ENCODE measurements at regions not wholly inside any gene's neighbourhood (a gene's known extent, or its start where the extent isn't known, plus 50 kb on each side); places are given as distances from the start of the nearest gene placed in this dataset.

DNA sequence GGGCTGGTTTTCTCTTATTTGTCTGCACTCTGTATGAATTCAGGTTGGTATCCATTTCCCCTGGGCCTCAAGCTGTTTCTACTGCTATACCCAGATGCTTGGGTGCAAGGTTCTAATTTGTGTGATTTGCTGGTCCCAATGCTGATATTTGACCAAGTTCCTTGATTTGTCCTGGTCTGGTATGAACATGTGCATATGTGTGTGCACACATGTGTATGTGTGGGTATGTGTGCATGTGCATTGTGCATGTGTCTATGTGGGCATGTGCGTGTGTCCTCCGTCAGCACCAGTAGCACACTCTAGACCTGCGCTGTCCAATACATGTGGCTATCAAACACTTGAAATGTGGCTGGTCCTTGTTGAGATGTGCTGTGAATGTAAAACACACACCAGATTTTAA lies 102.4 kb upstream of the TSPAN2 start:
- no peak overlapping the region for H3K4me2 ChIP-seq
- H3K27me3 Mint-ChIP-seq (ENCODE audit: insufficient read depth, low read depth), result no peaks in the 10 kb centered on the region
- no peak overlapping the region for H3K9ac ChIP-seq
- no peaks in the 10 kb centered on the region for H3K27me3 ChIP-seq
- no peaks in the 10 kb centered on the region for H3K79me2 ChIP-seq (ENCODE audit: low read depth)
- H3K4me1 Mint-ChIP-seq, result peaks cover 22% of the 10 kb centered on the region
- no peaks in the 10 kb centered on the region for H3K36me3 ChIP-seq
- no peaks in the 10 kb centered on the region for H3K9me3 ChIP-seq (ENCODE audit: low read depth)
- TF ChIP-seq EZH2phosphoT487 (IDR thresholded peaks at IDR 0.05) (no peak), EZH2 (IDR thresholded peaks at IDR 0.05) (no peak)
- TF ChIP-seq, protein P1, sequence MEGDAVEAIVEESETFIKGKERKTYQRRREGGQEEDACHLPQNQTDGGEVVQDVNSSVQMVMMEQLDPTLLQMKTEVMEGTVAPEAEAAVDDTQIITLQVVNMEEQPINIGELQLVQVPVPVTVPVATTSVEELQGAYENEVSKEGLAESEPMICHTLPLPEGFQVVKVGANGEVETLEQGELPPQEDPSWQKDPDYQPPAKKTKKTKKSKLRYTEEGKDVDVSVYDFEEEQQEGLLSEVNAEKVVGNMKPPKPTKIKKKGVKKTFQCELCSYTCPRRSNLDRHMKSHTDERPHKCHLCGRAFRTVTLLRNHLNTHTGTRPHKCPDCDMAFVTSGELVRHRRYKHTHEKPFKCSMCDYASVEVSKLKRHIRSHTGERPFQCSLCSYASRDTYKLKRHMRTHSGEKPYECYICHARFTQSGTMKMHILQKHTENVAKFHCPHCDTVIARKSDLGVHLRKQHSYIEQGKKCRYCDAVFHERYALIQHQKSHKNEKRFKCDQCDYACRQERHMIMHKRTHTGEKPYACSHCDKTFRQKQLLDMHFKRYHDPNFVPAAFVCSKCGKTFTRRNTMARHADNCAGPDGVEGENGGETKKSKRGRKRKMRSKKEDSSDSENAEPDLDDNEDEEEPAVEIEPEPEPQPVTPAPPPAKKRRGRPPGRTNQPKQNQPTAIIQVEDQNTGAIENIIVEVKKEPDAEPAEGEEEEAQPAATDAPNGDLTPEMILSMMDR (IDR thresholded peaks at IDR 0.05), result no peak
- no peaks in the 10 kb centered on the region for H3K36me3 Mint-ChIP-seq
- DNase-seq (ENCODE audit: low spot score), result no peak
- no peak overlapping the region for H2AFZ ChIP-seq (replicated peaks)
- H3K4me3 Mint-ChIP-seq, result no peak overlapping the region
- no peaks in the 10 kb centered on the region for H4K20me1 ChIP-seq (ENCODE audit: low read depth)
- no peak overlapping the region for H3K27ac ChIP-seq
- no peak overlapping the region for H3K27ac Mint-ChIP-seq
- peaks cover 15% of the 10 kb centered on the region for H3K4me1 ChIP-seq
- H3F3A ChIP-seq (ENCODE audit: low read depth), result no peaks in the 10 kb centered on the region
- H3K9me3 Mint-ChIP-seq, result no peaks in the 10 kb centered on the region
- H3K4me3 ChIP-seq, result no peak overlapping the region

DNA sequence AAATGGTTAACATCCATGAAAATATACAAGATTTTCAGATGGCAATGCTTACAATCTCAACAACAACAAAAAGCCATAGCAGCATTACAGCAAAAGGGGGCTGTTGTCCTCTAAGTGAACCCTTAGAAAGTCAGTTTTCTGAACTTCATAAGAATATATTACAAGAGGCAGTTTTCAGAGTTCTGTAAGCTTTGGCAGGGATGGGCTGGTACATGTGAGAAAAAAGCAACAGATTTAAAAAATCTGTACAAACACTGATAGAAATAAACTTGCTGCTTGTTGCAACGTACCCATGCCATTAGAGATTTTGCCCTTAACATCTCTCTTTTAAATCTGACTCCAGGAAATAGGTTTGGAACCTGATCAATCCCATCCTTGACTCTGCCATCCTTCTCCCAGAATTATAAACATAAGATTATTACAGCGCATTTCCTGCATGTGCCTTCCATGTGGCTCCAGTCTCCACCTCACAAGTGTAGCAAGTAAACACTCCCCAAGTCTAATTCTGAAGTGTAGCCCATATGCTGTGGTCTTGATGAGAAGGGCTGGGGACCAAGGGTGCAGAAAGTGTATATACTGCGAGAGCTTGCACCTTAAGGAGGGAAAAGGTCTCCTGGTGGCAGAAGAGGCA lies 101.4 kb upstream of the TSPAN2 start:
- no peak for TF ChIP-seq EZH2phosphoT487 (IDR thresholded peaks at IDR 0.05)
- TF ChIP-seq, protein P1 (IDR thresholded peaks at IDR 0.05), result no peak
- no peak for TF ChIP-seq EZH2 (IDR thresholded peaks at IDR 0.05)
- DNase-seq (ENCODE audit: low spot score), result no peak
- H3K27me3 ChIP-seq, result no peaks in the 10 kb centered on the region
- H3K4me2 ChIP-seq, result no peak overlapping the region
- no peak overlapping the region for H3K27ac Mint-ChIP-seq
- H3K36me3 Mint-ChIP-seq, result no peaks in the 10 kb centered on the region
- H3K4me3 ChIP-seq, result no peak overlapping the region
- H3K36me3 ChIP-seq, result no peaks in the 10 kb centered on the region
- H3K4me1 ChIP-seq, result peaks cover 15% of the 10 kb centered on the region
- H3K27ac ChIP-seq, result no peak overlapping the region
- H4K20me1 ChIP-seq (ENCODE audit: low read depth), result no peaks in the 10 kb centered on the region
- H3F3A ChIP-seq (ENCODE audit: low read depth), result no peaks in the 10 kb centered on the region
- no peaks in the 10 kb centered on the region for H3K9me3 Mint-ChIP-seq
- peaks cover 22% of the 10 kb centered on the region for H3K4me1 Mint-ChIP-seq
- H3K4me3 Mint-ChIP-seq, result no peak overlapping the region
- no peaks in the 10 kb centered on the region for H3K79me2 ChIP-seq (ENCODE audit: low read depth)
- no peak overlapping the region for H2AFZ ChIP-seq (replicated peaks)
- H3K9ac ChIP-seq, result no peak overlapping the region
- H3K9me3 ChIP-seq (ENCODE audit: low read depth), result no peaks in the 10 kb centered on the region
- H3K27me3 Mint-ChIP-seq (ENCODE audit: insufficient read depth, low read depth), result no peaks in the 10 kb centered on the region

DNA sequence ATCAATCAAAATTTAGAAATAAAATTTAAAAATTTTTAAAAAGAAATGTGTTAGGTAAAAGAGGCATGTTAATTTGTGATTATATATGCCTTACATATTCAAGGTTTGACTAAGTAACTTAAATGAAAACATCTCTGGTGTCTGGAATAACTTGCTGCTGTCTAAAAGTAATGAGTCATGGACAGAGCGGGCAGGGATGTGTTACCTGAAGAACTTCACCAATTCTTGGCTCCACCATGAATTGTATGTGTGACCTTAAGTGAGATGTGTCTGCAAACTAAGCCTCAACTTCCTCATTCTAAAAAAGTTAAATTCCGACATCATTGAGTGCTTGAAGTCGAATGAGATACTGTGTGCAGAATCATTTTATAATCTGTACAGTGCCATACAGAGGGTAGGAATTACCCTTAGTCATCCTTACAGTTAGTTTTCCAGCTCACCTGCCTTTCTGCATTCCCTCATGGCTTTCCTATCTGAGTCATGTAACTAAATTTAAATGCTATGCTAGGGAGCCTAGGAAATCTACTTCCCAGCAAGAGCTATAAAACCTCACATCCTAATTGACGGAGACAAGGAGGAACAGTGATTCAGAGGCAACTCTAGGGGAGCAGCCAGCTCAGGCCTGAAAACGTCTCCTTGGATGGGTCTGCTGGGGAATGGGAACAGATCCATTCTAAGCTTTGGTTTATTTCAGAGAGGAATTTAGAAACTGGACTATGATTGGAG lies 100.7 kb upstream of the TSPAN2 start:
- no peaks in the 10 kb centered on the region for H3K9me3 ChIP-seq (ENCODE audit: low read depth)
- H3K27ac ChIP-seq, result no peak overlapping the region
- H2AFZ ChIP-seq (replicated peaks), result no peak overlapping the region
- no peaks in the 10 kb centered on the region for H3K9me3 Mint-ChIP-seq
- no peaks in the 10 kb centered on the region for H3K27me3 Mint-ChIP-seq (ENCODE audit: insufficient read depth, low read depth)
- no peak overlapping the region for H3K4me3 ChIP-seq
- H3K36me3 Mint-ChIP-seq, result no peaks in the 10 kb centered on the region
- no peaks in the 10 kb centered on the region for H3K27me3 ChIP-seq
- peaks cover 15% of the 10 kb centered on the region for H3K4me1 ChIP-seq
- H3K4me2 ChIP-seq, result no peak overlapping the region
- H3K27ac Mint-ChIP-seq, result no peak overlapping the region
- peaks cover 23% of the 10 kb centered on the region for H3K4me1 Mint-ChIP-seq
- no peak overlapping the region for H3K9ac ChIP-seq
- no peaks in the 10 kb centered on the region for H3K36me3 ChIP-seq
- no peaks in the 10 kb centered on the region for H3F3A ChIP-seq (ENCODE audit: low read depth)
- H3K79me2 ChIP-seq (ENCODE audit: low read depth), result no peaks in the 10 kb centered on the region
- no peak for TF ChIP-seq EZH2 (IDR thresholded peaks at IDR 0.05)
- TF ChIP-seq EZH2phosphoT487 (IDR thresholded peaks at IDR 0.05), result no peak
- TF ChIP-seq, protein P1 (IDR thresholded peaks at IDR 0.05), result no peak
- no peak overlapping the region for H3K4me3 Mint-ChIP-seq
- no peaks in the 10 kb centered on the region for H4K20me1 ChIP-seq (ENCODE audit: low read depth)
- no peak for DNase-seq (ENCODE audit: low spot score)

Measured in neural progenitor cell (in vitro differentiated cells).